ENCODE measurements at regions not wholly inside any gene's neighbourhood (a gene's known extent, or its start where the extent isn't known, plus 50 kb on each side); places are given as distances from the start of the nearest gene placed in this dataset.

GRCh38 chr4:147049946-147050345 lies 104.3 kb upstream of the TTC29 start:
- intact Hi-C loops (cut with DNase I; ENCODE audit: low total_unique reads) (no loop called here), in situ Hi-C loops (cut with MboI; ENCODE audit: low pct_ligation_motif_present in 1 of 4, low pct_unique_long_range_greater_than_20kb in 1 of 4, low sequenced_read_pairs in 3 of 4) (no loop called here)
- Histone ChIP-seq H3K4me3 (no peak overlapping the region), H3K27me3 (peaks cover 12% of the 10 kb centered on the region), H3K4me1 (no peaks in the 10 kb centered on the region), H3K9me3 (no peaks in the 10 kb centered on the region), H3K36me3 (no peaks in the 10 kb centered on the region), H3K27ac (no peak overlapping the region)
- DNase-seq, result no peak
- TF ChIP-seq EP300 (IDR thresholded peaks at IDR 0.05; ENCODE audit: low read depth), result no peak
- TF ChIP-seq CTCF (IDR thresholded peaks at IDR 0.05), result no peak
- no peak for TF ChIP-seq POLR2AphosphoS5 (IDR thresholded peaks at IDR 0.05)
- TF ChIP-seq POLR2A (IDR thresholded peaks at IDR 0.05), result no peak
- WGBS, 2 donors (ENCODE audit: low coverage in 1 of 2), result 78 to 90% methylated on average over 2 to 5 of the region's 5 CpGs

GRCh38 chr4:147050356-147050765 lies 104.7 kb upstream of the TTC29 start:
- no peak overlapping the region for H3K4me3 ChIP-seq
- DNase-seq, result no peak
- no peak for TF ChIP-seq POLR2AphosphoS5 (IDR thresholded peaks at IDR 0.05)
- no peak for TF ChIP-seq CTCF (IDR thresholded peaks at IDR 0.05)
- TF ChIP-seq EP300 (IDR thresholded peaks at IDR 0.05; ENCODE audit: low read depth), result no peak
- TF ChIP-seq POLR2A (IDR thresholded peaks at IDR 0.05), result no peak
- no peaks in the 10 kb centered on the region for H3K9me3 ChIP-seq
- H3K27ac ChIP-seq, result no peak overlapping the region
- 61 to 66% methylated on average over 2 of the region's 2 CpGs for WGBS, 2 donors (ENCODE audit: low coverage in 1 of 2)
- in situ Hi-C loops (cut with MboI; ENCODE audit: low pct_ligation_motif_present in 1 of 4, low pct_unique_long_range_greater_than_20kb in 1 of 4, low sequenced_read_pairs in 3 of 4) (no loop called here), intact Hi-C loops (cut with DNase I; ENCODE audit: low total_unique reads) (no loop called here)
- H3K36me3 ChIP-seq, result no peaks in the 10 kb centered on the region
- peaks cover 12% of the 10 kb centered on the region for H3K27me3 ChIP-seq
- H3K4me1 ChIP-seq, result no peaks in the 10 kb centered on the region

GRCh38 chr4:147052361-147052760 lies 106.7 kb upstream of the TTC29 start:
- intact Hi-C loops (cut with DNase I; ENCODE audit: low total_unique reads), result no loop called here
- no peak overlapping the region for H3K4me3 ChIP-seq
- DNase-seq, result no peak
- TF ChIP-seq POLR2AphosphoS5 (IDR thresholded peaks at IDR 0.05), result no peak
- TF ChIP-seq CTCF (IDR thresholded peaks at IDR 0.05), result no peak
- in situ Hi-C loops (cut with MboI; ENCODE audit: low pct_ligation_motif_present in 1 of 4, low pct_unique_long_range_greater_than_20kb in 1 of 4, low sequenced_read_pairs in 3 of 4), result no loop called here
- H3K9me3 ChIP-seq, result no peaks in the 10 kb centered on the region
- 86 to 89% methylated on average over 2 of the region's 2 CpGs for WGBS, 2 donors (ENCODE audit: low coverage in 1 of 2)
- H3K36me3 ChIP-seq, result no peaks in the 10 kb centered on the region
- no peak overlapping the region for H3K27ac ChIP-seq
- H3K4me1 ChIP-seq, result no peaks in the 10 kb centered on the region
- peaks cover 8% of the 10 kb centered on the region for H3K27me3 ChIP-seq

- Histone ChIP-seq H3K27me3 (peaks cover 8% of the 10 kb centered on the region), H3K36me3 (no peaks in the 10 kb centered on the region), H3K4me1 (peaks cover 0 to 6% (median 2%) of the 10 kb centered on the region in 4 donors), H3K4me3 (no peak overlapping the region), H3K27ac (no peak overlapping the region), H3K9me3 (no peaks in the 10 kb centered on the region)
- in situ Hi-C loops (cut with MboI; ENCODE audit: low pct_ligation_motif_present in 1 of 4, low pct_unique_long_range_greater_than_20kb in 1 of 4, low sequenced_read_pairs in 3 of 4) (no loop called here), intact Hi-C loops (cut with DNase I; ENCODE audit: low total_unique reads) (no loop called here)
- no peak for DNase-seq
- 61 to 80% methylated on average over 2 of the region's 2 CpGs for WGBS, 2 donors (ENCODE audit: low coverage in 1 of 2)
- no peak for TF ChIP-seq EP300 (IDR thresholded peaks at IDR 0.05; ENCODE audit: low read depth)
- TF ChIP-seq CTCF (IDR thresholded peaks at IDR 0.05), result no peak
- no peak for TF ChIP-seq POLR2A (IDR thresholded peaks at IDR 0.05)
Measured at GRCh38 chr4:147054228-147054872, 108.7 kb upstream of the TTC29 start.
